H1 (cell line): ENCODE measurements at regions not wholly inside any gene's neighbourhood (a gene's known extent, or its start where the extent isn't known, plus 50 kb on each side); places are given as distances from the start of the nearest gene placed in this dataset.

Source experiments
- CTCF ChIA-PET: fragments of 300-600 bp; sonication (Branson Sonifier 250); formaldehyde crosslinking; loops from one replicate; lab custom pipeline; 2021; ENCODE audit not compliant: partially characterized antibody; lab: Charles Lee
- POLR2A ChIA-PET: fragments of 300-600 bp; sonication (Branson Sonifier 250); formaldehyde crosslinking; loops from one replicate; lab custom pipeline; 2021; ENCODE audit warnings: inconsistent platforms; ENCODE audit not compliant: partially characterized antibody; lab: Charles Lee
- DNase-seq, 2 experiments: peaks; one replicate each; pipeline versions ENCODE4 v3.0.0 to v3.0.0-alpha.2; 2010 to 2022; ENCODE audit warnings: low spot score in 2 of 2, low read depth in 1 of 2, mixed read lengths in 1 of 2
- FAIRE-seq: peaks from 2 replicates; lab custom pipeline; 2011; peaks lifted over from hg19 to GRCh38; lab: Jason Lieb, UNC
- H2AFZ ChIP-seq: 2 replicates; pipeline ENCODE4 v1.8.1; 2012; ENCODE audit warnings: low read length, inconsistent platforms
- H2AK5ac ChIP-seq: 2 replicates; pipeline ENCODE4 v1.6.1; 2013; ENCODE audit warnings: low read depth, low read length
- H2BK120ac ChIP-seq: replicated peaks from 2 replicates; pipeline ENCODE3; 2013; ENCODE audit warnings: low read depth, low read length, inconsistent platforms
- H2BK12ac ChIP-seq: 2 replicates; pipeline ENCODE4 v1.6.1; 2013; ENCODE audit warnings: low read depth, low read length
- H2BK15ac ChIP-seq: 2 replicates; pipeline ENCODE4 v1.6.1; 2013; ENCODE audit warnings: low read length
- H2BK20ac ChIP-seq: 2 replicates; pipeline ENCODE4 v1.6.1; 2013; ENCODE audit warnings: low read length
- H2BK5ac ChIP-seq: 2 replicates; pipeline ENCODE4 v1.6.1; 2013; ENCODE audit warnings: low read depth, low read length
- H3K14ac ChIP-seq: 2 replicates; pipeline ENCODE4 v1.6.1; 2013; ENCODE audit warnings: inconsistent platforms; ENCODE audit not compliant: insufficient read length
- H3K18ac ChIP-seq: 2 replicates; pipeline ENCODE4 v1.6.1; 2013; ENCODE audit warnings: low read length; ENCODE audit errors: extremely low read depth
- H3K23ac ChIP-seq: 2 replicates; pipeline ENCODE4 v1.6.1; 2013; ENCODE audit warnings: inconsistent platforms; ENCODE audit not compliant: insufficient read length
- H3K23me2 ChIP-seq: 2 replicates; pipeline ENCODE4 v1.6.1; 2013; ENCODE audit warnings: low read depth, low read length
- H3K27ac ChIP-seq: 2 replicates; pipeline ENCODE4 v1.6.1; 2011; ENCODE audit warnings: low read depth, low read length, inconsistent platforms
- H3K27me3 ChIP-seq, 4 experiments: replicated peaks in 1 of 4; 1 replicate in 1 of 4; 2 replicates in 3 of 4; pipeline versions ENCODE4 v1.6.1 to v1.8.1; 2011 to 2013; ENCODE audit warnings: low read length in 3 of 4, mild to moderate bottlenecking in 3 of 4, inconsistent platforms in 2 of 4, mixed read lengths in 2 of 4, moderate library complexity in 1 of 4; ENCODE audit not compliant: control insufficient read depth in 3 of 4, insufficient read depth in 3 of 4; ENCODE audit errors: extremely low read depth in 1 of 4
- H3K36me3 ChIP-seq, 4 experiments: 2 replicates each; pipeline versions ENCODE4 v1.6.1 to v1.8.1; 2011 to 2013; ENCODE audit warnings: mild to moderate bottlenecking in 4 of 4, low read length in 3 of 4, moderate library complexity in 2 of 4, control low read depth in 1 of 4, inconsistent platforms in 1 of 4; ENCODE audit not compliant: insufficient read depth in 4 of 4, control insufficient read depth in 2 of 4
- H3K4ac ChIP-seq: replicated peaks from 2 replicates; pipeline ENCODE3; 2013; ENCODE audit warnings: low read length, low read depth, mixed read lengths, inconsistent platforms; ENCODE audit not compliant: insufficient read length
- H3K4me1 ChIP-seq, 4 experiments: replicated peaks in 1 of 4; 1 replicate in 1 of 4; 2 replicates in 3 of 4; pipeline versions ENCODE4 v1.6.1 to v1.8.1; 2011 to 2013; ENCODE audit warnings: low read length in 3 of 4, inconsistent platforms in 2 of 4, mixed read lengths in 1 of 4; ENCODE audit not compliant: insufficient read depth in 4 of 4, control insufficient read depth in 3 of 4
- H3K4me2 ChIP-seq, 2 experiments: 2 replicates each; pipeline versions ENCODE4 v1.6.1 to v1.8.1; 2011 to 2013; ENCODE audit warnings: low read depth in 2 of 2, low read length in 2 of 2, control low read depth in 1 of 2, inconsistent platforms in 1 of 2, mild to moderate bottlenecking in 1 of 2; ENCODE audit not compliant: insufficient read depth in 1 of 2
- H3K4me3 ChIP-seq, 4 experiments: fragments of 200-600, 300-600 bp in 1 of 4; sonication (generic), shearing (Covaris generic), sonication (Bioruptor Twin) in 1 of 4; 2 replicates each; pipeline versions ENCODE4 v1.5.1 to v1.8.1; 2011 to 2016; ENCODE audit warnings: low read length in 4 of 4, low read depth in 3 of 4, control low read depth in 2 of 4, inconsistent platforms in 2 of 4, mild to moderate bottlenecking in 2 of 4, mixed read lengths in 1 of 4, moderate library complexity in 1 of 4; ENCODE audit not compliant: insufficient read depth in 2 of 4; ENCODE audit errors: extremely low read depth in 1 of 4
- H3K56ac ChIP-seq: replicated peaks from 2 replicates; pipeline ENCODE3; 2013; ENCODE audit warnings: low read depth, mild to moderate bottlenecking, mixed read lengths, low read length, inconsistent platforms; ENCODE audit not compliant: insufficient read length
- H3K79me1 ChIP-seq: 2 replicates; pipeline ENCODE4 v1.6.1; 2013; ENCODE audit warnings: low read depth, low read length, control low read depth
- H3K79me2 ChIP-seq, 2 experiments: 2 replicates each; pipeline versions ENCODE4 v1.6.1 to v1.8.1; 2012 to 2013; ENCODE audit warnings: low read length in 2 of 2, mild to moderate bottlenecking in 2 of 2, inconsistent platforms in 1 of 2; ENCODE audit not compliant: insufficient read depth in 2 of 2, control insufficient read depth in 1 of 2
- H3K9ac ChIP-seq, 4 experiments: replicated peaks in 1 of 4; 1 replicate in 1 of 4; 2 replicates in 3 of 4; pipeline versions ENCODE4 v1.6.1 to v1.8.1; 2011 to 2013; ENCODE audit warnings: low read depth in 3 of 4, low read length in 3 of 4, control low read depth in 2 of 4, mild to moderate bottlenecking in 2 of 4, moderate library complexity in 2 of 4, inconsistent platforms in 1 of 4; ENCODE audit errors: extremely low read depth in 1 of 4
- H3K9me3 ChIP-seq, 2 experiments: 2 replicates each; pipeline versions ENCODE4 v1.6.1 to v1.8.1; 2012 to 2013; ENCODE audit warnings: mild to moderate bottlenecking in 2 of 2, moderate library complexity in 2 of 2, control low read depth in 1 of 2, inconsistent platforms in 1 of 2, low read depth in 1 of 2, low read length in 1 of 2, mixed read lengths in 1 of 2; ENCODE audit not compliant: insufficient read depth in 2 of 2
- H4K20me1 ChIP-seq, 2 experiments: replicated peaks in 1 of 2; 2 replicates each; pipeline versions ENCODE3 to v1.8.1; 2011 to 2013; ENCODE audit warnings: inconsistent platforms in 2 of 2, low read length in 2 of 2, mild to moderate bottlenecking in 1 of 2; ENCODE audit not compliant: insufficient read depth in 2 of 2, control insufficient read depth in 1 of 2
- H4K5ac ChIP-seq: 2 replicates; pipeline ENCODE4 v1.6.1; 2013; ENCODE audit warnings: low read length, low read depth, mixed read lengths, inconsistent platforms; ENCODE audit not compliant: insufficient read length
- H4K8ac ChIP-seq: 2 replicates; pipeline ENCODE4 v1.8.0; 2013; ENCODE audit warnings: mild to moderate bottlenecking, moderate library complexity, low read length, inconsistent platforms; ENCODE audit not compliant: insufficient read depth; ENCODE audit errors: extremely low read depth
- H4K91ac ChIP-seq: replicated peaks from 2 replicates; pipeline ENCODE3; 2013; ENCODE audit warnings: low read length, mixed read lengths, inconsistent platforms; ENCODE audit not compliant: insufficient read length
- BRCA1 ChIP-seq: IDR thresholded peaks from 2 replicates; pipeline ENCODE4 v1.6.1; 2012; ENCODE audit warnings: low read depth, low read length, improper control_type of control experiment
- CREB1 ChIP-seq: IDR thresholded peaks from 2 replicates; pipeline ENCODE4 v1.6.1; 2012; ENCODE audit warnings: inconsistent platforms
- E2F6 ChIP-seq: IDR thresholded peaks from 2 replicates; pipeline ENCODE4 v1.6.1; 2012; ENCODE audit warnings: inconsistent platforms
- EGR1 ChIP-seq: IDR thresholded peaks from 2 replicates; pipeline ENCODE4 v1.6.1; 2011; ENCODE audit warnings: low read depth, low read length, borderline replicate concordance
- GABPA ChIP-seq: IDR thresholded peaks from 2 replicates; pipeline ENCODE4 v1.6.1; 2011; ENCODE audit warnings: mild to moderate bottlenecking, low read length, moderate library complexity, borderline replicate concordance; ENCODE audit not compliant: insufficient read depth
- KDM5A ChIP-seq: fragments of 200-600 bp; IDR thresholded peaks from 2 replicates; pipeline ENCODE4 v1.7.1; 2012; ENCODE audit warnings: mild to moderate bottlenecking, low read length, inconsistent platforms, mixed read lengths
- MAX ChIP-seq: IDR thresholded peaks from 2 replicates; pipeline ENCODE4 v1.6.1; 2012; ENCODE audit warnings: inconsistent platforms
- RAD21 ChIP-seq, 2 experiments: IDR thresholded peaks in 1 of 2; conservative IDR thresholded peaks in 1 of 2; 2 replicates each; pipeline ENCODE4 v1.6.1; 2011; ENCODE audit warnings: low read depth in 2 of 2, low read length in 2 of 2, improper control_type of control experiment in 1 of 2, inconsistent platforms in 1 of 2, mild to moderate bottlenecking in 1 of 2, moderate library complexity in 1 of 2
- RXRA ChIP-seq: IDR thresholded peaks from 2 replicates; pipeline ENCODE4 v1.6.1; 2011; ENCODE audit warnings: low read depth, mild to moderate bottlenecking, low read length, moderate library complexity; ENCODE audit not compliant: insufficient read depth
- SP2 ChIP-seq: IDR thresholded peaks from 2 replicates; pipeline ENCODE4 v1.6.1; 2012; ENCODE audit warnings: mild to moderate bottlenecking, low read length, inconsistent platforms
- SP4 ChIP-seq: IDR thresholded peaks from 2 replicates; pipeline ENCODE4 v1.6.1; 2012; ENCODE audit warnings: low read length, inconsistent platforms
- TBP ChIP-seq: IDR thresholded peaks from 2 replicates; pipeline ENCODE4 v1.6.1; 2011; ENCODE audit warnings: low read depth, low read length, improper control_type of control experiment
- WGBS, 2 experiments: shearing (Covaris generic) in 1 of 2; methylation state at CpG; one replicate each; pipeline versions ENCODE4 v1.1.6 to v1.1.7; 2013 to 2015; ENCODE audit warnings: low lambda C conversion rate in 2 of 2, mixed read lengths in 2 of 2, inconsistent platforms in 1 of 2, low coverage in 1 of 2, missing lambda C conversion rate in 1 of 2; ENCODE audit not compliant: insufficient replicate concordance in 2 of 2, insufficient coverage in 1 of 2, insufficient read length in 1 of 2; ENCODE audit errors: extremely low coverage in 1 of 2, missing lambda C conversion rate in 1 of 2; 5-methylcytosine and 5-hydroxymethylcytosine counted together

DNA sequence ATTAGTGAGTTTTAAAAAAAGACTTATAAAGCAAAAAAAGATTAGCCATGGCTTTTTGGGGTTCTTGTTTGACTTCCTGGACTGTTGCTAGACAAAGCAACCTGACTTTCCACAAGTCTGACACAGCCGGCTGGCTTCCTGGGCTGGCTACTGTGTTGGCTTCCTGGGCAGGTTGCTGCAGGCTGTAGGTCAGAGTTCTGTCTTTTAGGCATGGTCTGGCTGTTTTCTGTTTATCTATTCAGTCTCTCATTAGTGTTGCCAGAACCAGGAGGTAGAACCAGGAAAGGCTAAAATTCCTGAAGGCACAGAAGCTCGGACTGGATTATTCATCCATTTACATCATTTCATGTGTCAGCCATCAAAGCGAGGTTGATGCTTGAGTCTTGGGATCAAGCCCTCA lies 88.6 kb upstream of the SLC35F3 start:
- no peak overlapping the region for H3K4me2 ChIP-seq
- FAIRE-seq (no peak), DNase-seq (no peak)
- H4K91ac ChIP-seq, result no peak overlapping the region
- no peaks in the 10 kb centered on the region for H4K20me1 ChIP-seq
- no peak overlapping the region for H2AK5ac ChIP-seq
- CTCF ChIA-PET, result interaction anchor here (1.1 to 1.3 kb wide), 2 partner anchors 9 to 101 kb away, joined by 3 to 4 read pairs; no protein-coding TSS in a partner anchor
- POLR2A ChIA-PET, result no interaction called here
- H3K9ac ChIP-seq, result no peak overlapping the region
- no peak overlapping the region for H2BK5ac ChIP-seq
- H3K27me3 ChIP-seq, result no peaks in the 10 kb centered on the region
- H2BK12ac ChIP-seq, result 0 out of 2 replicates have a peak overlapping the region, but pooled peaks have one; percentile 23
- H3K14ac ChIP-seq, result no peak overlapping the region
- H3K23ac ChIP-seq, result no peak overlapping the region
- H3K4me3 ChIP-seq, result no peak overlapping the region
- H3K56ac ChIP-seq, result no peak overlapping the region
- no peaks in the 10 kb centered on the region for H3K9me3 ChIP-seq
- no peaks in the 10 kb centered on the region for H3K36me3 ChIP-seq
- H2BK15ac ChIP-seq, result no peak overlapping the region
- no peak overlapping the region for H3K18ac ChIP-seq
- no peak overlapping the region for H4K8ac ChIP-seq
- H2BK120ac ChIP-seq, result no peak overlapping the region
- no peaks in the 10 kb centered on the region for H3K79me2 ChIP-seq
- 90% methylated on average over 3 of the region's 3 CpGs; no CpG with 5 or more reads in 1 of the 2 experiments for WGBS, 2 experiments
- H3K4me1 ChIP-seq, result no peaks in the 10 kb centered on the region
- H4K5ac ChIP-seq, result no peak overlapping the region
- H3K23me2 ChIP-seq, result no peaks in the 10 kb centered on the region; the same call in 1 of the 2 replicates
- no peak overlapping the region for H3K4ac ChIP-seq
- peak overlapping the region; percentile 16; the same call in 1 of the 2 replicates for H2AFZ ChIP-seq
- H2BK20ac ChIP-seq, result no peak overlapping the region
- H3K27ac ChIP-seq, result no peak overlapping the region
- H3K79me1 ChIP-seq, result no peaks in the 10 kb centered on the region
- TF ChIP-seq EGR1 (no peak), RAD21 (IDR thresholded peaks at IDR 0.05 in 1 of 2, conservative IDR thresholded peaks at IDR 0.05 in 1 of 2; ENCODE audit: low read depth in 2 of 2, low read length in 2 of 2) (no peak), SP4 (no peak), KDM5A (no peak), CREB1 (no peak), BRCA1 (no peak), RXRA (no peak), MAX (no peak), TBP (no peak), GABPA (no peak), E2F6 (no peak), SP2 (no peak)
